Esophagus muscularis mucosa (tissue), 4 donors: ENCODE measurements at regions not wholly inside any gene's neighbourhood (a gene's known extent, or its start where the extent isn't known, plus 50 kb on each side); places are given as distances from the start of the nearest gene placed in this dataset.

ENCODE experiments used
- DNase-seq: peaks from one replicate; pipeline ENCODE4 v3.0.0-alpha.2; 2017; ENCODE audit errors: extremely low spot score
- H3K27ac ChIP-seq, 4 donors: fragments of 200-600 bp; sonication (generic); replicated peaks in 1 of 4; 1 replicate in 3 of 4; 2 replicates in 1 of 4; pipeline ENCODE4 v1.5.1; 2016 to 2019; ENCODE audit warnings: mild to moderate bottlenecking in 1 of 4
- H3K27me3 ChIP-seq, 4 donors: fragments of 200-600 bp; sonication (generic); one replicate each; pipeline versions ENCODE4 v1.5.1 to v1.6.0; 2016 to 2019
- H3K36me3 ChIP-seq, 4 donors: fragments of 200-600 bp; sonication (generic); one replicate each; pipeline ENCODE4 v1.5.1; 2016 to 2019
- H3K4me1 ChIP-seq, 4 donors: fragments of 200-600 bp; sonication (generic); one replicate each; pipeline ENCODE4 v1.5.1; 2016 to 2019
- H3K4me3 ChIP-seq, 4 donors: fragments of 200-600 bp; sonication (generic); 1 replicate in 2 of 4; 2 replicates in 2 of 4; pipeline ENCODE4 v1.5.1; 2016 to 2019; ENCODE audit warnings: mild to moderate bottlenecking in 4 of 4, moderate library complexity in 1 of 4
- H3K9me3 ChIP-seq, 4 donors: fragments of 200-600 bp; sonication (generic); 1 replicate in 3 of 4; 2 replicates in 1 of 4; pipeline ENCODE4 v1.5.1; 2016 to 2019
- CTCF ChIP-seq, 3 experiments: fragments of 200-600 bp in 2 of 3; fragments of 450-650 bp in 1 of 3; sonication (generic) in 2 of 3; IDR thresholded peaks; one replicate each; pipeline ENCODE4 v1.5.1; 2017 to 2019; ENCODE audit warnings: antibody characterized with exemption in 3 of 3, mild to moderate bottlenecking in 2 of 3, moderate library complexity in 1 of 3
- EP300 ChIP-seq: sonication (generic); formaldehyde crosslinking; IDR thresholded peaks from one replicate; pipeline ENCODE4 v1.6.1; 2017; ENCODE audit warnings: antibody characterized with exemption
- POLR2A ChIP-seq: fragments of 450-650 bp; IDR thresholded peaks from one replicate; pipeline ENCODE4 v1.6.1; 2017; ENCODE audit warnings: antibody characterized with exemption, moderate library complexity, mild to moderate bottlenecking, low read depth
- POLR2AphosphoS5 ChIP-seq, 2 donors: sonication (generic); formaldehyde crosslinking; IDR thresholded peaks; one replicate each; pipeline ENCODE4 v1.6.1; 2017; ENCODE audit warnings: antibody characterized with exemption in 2 of 2
- WGBS: methylation state at CpG from one replicate; pipeline ENCODE4 v1.1.5; 2018; 5-methylcytosine and 5-hydroxymethylcytosine counted together
- intact Hi-C: fragments of 100-400 bp; cut with DNase I; formaldehyde crosslinking; loops from one replicate; pipeline ENCODE4 v1.15.1; 2023

- Histone ChIP-seq H3K27ac (no peak overlapping the region), H3K4me1 (peaks cover 0 to 4% (median 0%) of the 10 kb centered on the region in 4 donors), H3K36me3 (no peaks in the 10 kb centered on the region), H3K9me3 (peaks cover 0 to 5% (median 0%) of the 10 kb centered on the region in 4 donors), H3K4me3 (no peak overlapping the region), H3K27me3 (no peaks in the 10 kb centered on the region)
- no peak for DNase-seq
- 90% methylated on average over 4 of the region's 4 CpGs for WGBS
- TF ChIP-seq POLR2AphosphoS5 (IDR thresholded peaks at IDR 0.05), result no peak
- TF ChIP-seq EP300, result no peak
- no peak for TF ChIP-seq POLR2A
- no peak for TF ChIP-seq CTCF (IDR thresholded peaks at IDR 0.05)
- intact Hi-C loops, result no loop called here
Measured at GRCh38 chr2:221073326-221074049, 498.6 kb downstream of the EPHA4 start.

- no peak overlapping the region for H3K27ac ChIP-seq
- H3K27me3 ChIP-seq, result no peaks in the 10 kb centered on the region
- H3K9me3 ChIP-seq, result peaks cover 0 to 2% (median 0%) of the 10 kb centered on the region in 4 donors
- peaks cover 0 to 4% (median 0%) of the 10 kb centered on the region in 4 donors for H3K4me1 ChIP-seq
- 92% methylated on average over 4 of the region's 4 CpGs for WGBS
- no peaks in the 10 kb centered on the region for H3K36me3 ChIP-seq
- intact Hi-C loops, result no loop called here
- TF ChIP-seq POLR2A (no peak), POLR2AphosphoS5 (IDR thresholded peaks at IDR 0.05) (no peak), EP300 (no peak), CTCF (IDR thresholded peaks at IDR 0.05) (no peak)
- H3K4me3 ChIP-seq, result no peak overlapping the region
- no peak for DNase-seq
Measured at GRCh38 chr2:221074238-221074637, 497.9 kb downstream of the EPHA4 start.

- Histone ChIP-seq H3K27ac (no peak overlapping the region), H3K4me1 (peaks cover 0 to 4% (median 0%) of the 10 kb centered on the region in 4 donors), H3K4me3 (no peak overlapping the region), H3K36me3 (no peaks in the 10 kb centered on the region), H3K9me3 (no peaks in the 10 kb centered on the region), H3K27me3 (no peaks in the 10 kb centered on the region)
- TF ChIP-seq EP300 (no peak), POLR2AphosphoS5 (IDR thresholded peaks at IDR 0.05) (no peak), POLR2A (no peak), CTCF (IDR thresholded peaks at IDR 0.05) (no peak)
- WGBS, result 36% methylated on average over 3 of the region's 3 CpGs
- intact Hi-C loops, result no loop called here
- no peak for DNase-seq
Measured at GRCh38 chr2:221075203-221075602, 496.9 kb downstream of the EPHA4 start.

GRCh38 chr2:221077251-221077650 lies 494.9 kb downstream of the EPHA4 start:
- WGBS, result 98% methylated on average over 3 of the region's 3 CpGs
- TF ChIP-seq CTCF (IDR thresholded peaks at IDR 0.05) (no peak), POLR2AphosphoS5 (IDR thresholded peaks at IDR 0.05) (no peak), POLR2A (no peak)
- intact Hi-C loops, result no loop called here
- H3K4me1 ChIP-seq, result peaks cover 0 to 4% (median 0%) of the 10 kb centered on the region in 4 donors
- no peaks in the 10 kb centered on the region for H3K27me3 ChIP-seq
- H3K4me3 ChIP-seq, result no peak overlapping the region
- DNase-seq, result no peak
- no peaks in the 10 kb centered on the region for H3K36me3 ChIP-seq
- H3K27ac ChIP-seq, result no peak overlapping the region
- no peaks in the 10 kb centered on the region for H3K9me3 ChIP-seq

- TF ChIP-seq POLR2A (no peak), CTCF (IDR thresholded peaks at IDR 0.05) (no peak), POLR2AphosphoS5 (IDR thresholded peaks at IDR 0.05) (no peak), EP300 (no peak)
Measured at GRCh38 chr2:221077799-221078198, 494.3 kb downstream of the EPHA4 start.

More at GRCh38 chr2:221077799-221078198, 494.3 kb downstream of the EPHA4 start:
- Histone ChIP-seq H3K27ac (no peak overlapping the region), H3K27me3 (no peaks in the 10 kb centered on the region), H3K4me3 (no peak overlapping the region), H3K36me3 (no peaks in the 10 kb centered on the region), H3K9me3 (no peaks in the 10 kb centered on the region), H3K4me1 (peaks cover 0 to 4% (median 0%) of the 10 kb centered on the region in 4 donors)
- intact Hi-C loops, result no loop called here
- peak; percentile 42 for DNase-seq
- WGBS, result 87% methylated on average over 3 of the region's 3 CpGs
